H1 (cell line): ENCODE measurements at regions not wholly inside any gene's neighbourhood (a gene's known extent, or its start where the extent isn't known, plus 50 kb on each side); places are given as distances from the start of the nearest gene placed in this dataset.

ENCODE experiments used
- CTCF ChIA-PET: fragments of 300-600 bp; sonication (Branson Sonifier 250); formaldehyde crosslinking; loops from one replicate; lab custom pipeline; 2021; ENCODE audit not compliant: partially characterized antibody; lab: Charles Lee
- POLR2A ChIA-PET: fragments of 300-600 bp; sonication (Branson Sonifier 250); formaldehyde crosslinking; loops from one replicate; lab custom pipeline; 2021; ENCODE audit warnings: inconsistent platforms; ENCODE audit not compliant: partially characterized antibody; lab: Charles Lee
- DNase-seq, 2 experiments: peaks; one replicate each; pipeline versions ENCODE4 v3.0.0 to v3.0.0-alpha.2; 2010 to 2022; ENCODE audit warnings: low spot score in 2 of 2, low read depth in 1 of 2, mixed read lengths in 1 of 2
- FAIRE-seq: peaks from 2 replicates; lab custom pipeline; 2011; peaks lifted over from hg19 to GRCh38; lab: Jason Lieb, UNC
- H2AFZ ChIP-seq: 2 replicates; pipeline ENCODE4 v1.8.1; 2012; ENCODE audit warnings: low read length, inconsistent platforms
- H2AK5ac ChIP-seq: 2 replicates; pipeline ENCODE4 v1.6.1; 2013; ENCODE audit warnings: low read depth, low read length
- H2BK120ac ChIP-seq: replicated peaks from 2 replicates; pipeline ENCODE3; 2013; ENCODE audit warnings: low read depth, low read length, inconsistent platforms
- H2BK12ac ChIP-seq: 2 replicates; pipeline ENCODE4 v1.6.1; 2013; ENCODE audit warnings: low read depth, low read length
- H2BK15ac ChIP-seq: 2 replicates; pipeline ENCODE4 v1.6.1; 2013; ENCODE audit warnings: low read length
- H2BK20ac ChIP-seq: 2 replicates; pipeline ENCODE4 v1.6.1; 2013; ENCODE audit warnings: low read length
- H2BK5ac ChIP-seq: 2 replicates; pipeline ENCODE4 v1.6.1; 2013; ENCODE audit warnings: low read depth, low read length
- H3K14ac ChIP-seq: 2 replicates; pipeline ENCODE4 v1.6.1; 2013; ENCODE audit warnings: inconsistent platforms; ENCODE audit not compliant: insufficient read length
- H3K18ac ChIP-seq: 2 replicates; pipeline ENCODE4 v1.6.1; 2013; ENCODE audit warnings: low read length; ENCODE audit errors: extremely low read depth
- H3K23ac ChIP-seq: 2 replicates; pipeline ENCODE4 v1.6.1; 2013; ENCODE audit warnings: inconsistent platforms; ENCODE audit not compliant: insufficient read length
- H3K23me2 ChIP-seq: 2 replicates; pipeline ENCODE4 v1.6.1; 2013; ENCODE audit warnings: low read depth, low read length
- H3K27ac ChIP-seq: 2 replicates; pipeline ENCODE4 v1.6.1; 2011; ENCODE audit warnings: low read depth, low read length, inconsistent platforms
- H3K27me3 ChIP-seq, 4 experiments: replicated peaks in 1 of 4; 1 replicate in 1 of 4; 2 replicates in 3 of 4; pipeline versions ENCODE4 v1.6.1 to v1.8.1; 2011 to 2013; ENCODE audit warnings: low read length in 3 of 4, mild to moderate bottlenecking in 3 of 4, inconsistent platforms in 2 of 4, mixed read lengths in 2 of 4, moderate library complexity in 1 of 4; ENCODE audit not compliant: control insufficient read depth in 3 of 4, insufficient read depth in 3 of 4; ENCODE audit errors: extremely low read depth in 1 of 4
- H3K36me3 ChIP-seq, 4 experiments: 2 replicates each; pipeline versions ENCODE4 v1.6.1 to v1.8.1; 2011 to 2013; ENCODE audit warnings: mild to moderate bottlenecking in 4 of 4, low read length in 3 of 4, moderate library complexity in 2 of 4, control low read depth in 1 of 4, inconsistent platforms in 1 of 4; ENCODE audit not compliant: insufficient read depth in 4 of 4, control insufficient read depth in 2 of 4
- H3K4ac ChIP-seq: replicated peaks from 2 replicates; pipeline ENCODE3; 2013; ENCODE audit warnings: low read length, low read depth, mixed read lengths, inconsistent platforms; ENCODE audit not compliant: insufficient read length
- H3K4me1 ChIP-seq, 4 experiments: replicated peaks in 1 of 4; 1 replicate in 1 of 4; 2 replicates in 3 of 4; pipeline versions ENCODE4 v1.6.1 to v1.8.1; 2011 to 2013; ENCODE audit warnings: low read length in 3 of 4, inconsistent platforms in 2 of 4, mixed read lengths in 1 of 4; ENCODE audit not compliant: insufficient read depth in 4 of 4, control insufficient read depth in 3 of 4
- H3K4me2 ChIP-seq, 2 experiments: 2 replicates each; pipeline versions ENCODE4 v1.6.1 to v1.8.1; 2011 to 2013; ENCODE audit warnings: low read depth in 2 of 2, low read length in 2 of 2, control low read depth in 1 of 2, inconsistent platforms in 1 of 2, mild to moderate bottlenecking in 1 of 2; ENCODE audit not compliant: insufficient read depth in 1 of 2
- H3K4me3 ChIP-seq, 4 experiments: fragments of 200-600, 300-600 bp in 1 of 4; sonication (generic), shearing (Covaris generic), sonication (Bioruptor Twin) in 1 of 4; 2 replicates each; pipeline versions ENCODE4 v1.5.1 to v1.8.1; 2011 to 2016; ENCODE audit warnings: low read length in 4 of 4, low read depth in 3 of 4, control low read depth in 2 of 4, inconsistent platforms in 2 of 4, mild to moderate bottlenecking in 2 of 4, mixed read lengths in 1 of 4, moderate library complexity in 1 of 4; ENCODE audit not compliant: insufficient read depth in 2 of 4; ENCODE audit errors: extremely low read depth in 1 of 4
- H3K56ac ChIP-seq: replicated peaks from 2 replicates; pipeline ENCODE3; 2013; ENCODE audit warnings: low read depth, mild to moderate bottlenecking, mixed read lengths, low read length, inconsistent platforms; ENCODE audit not compliant: insufficient read length
- H3K79me1 ChIP-seq: 2 replicates; pipeline ENCODE4 v1.6.1; 2013; ENCODE audit warnings: low read depth, low read length, control low read depth
- H3K79me2 ChIP-seq, 2 experiments: 2 replicates each; pipeline versions ENCODE4 v1.6.1 to v1.8.1; 2012 to 2013; ENCODE audit warnings: low read length in 2 of 2, mild to moderate bottlenecking in 2 of 2, inconsistent platforms in 1 of 2; ENCODE audit not compliant: insufficient read depth in 2 of 2, control insufficient read depth in 1 of 2
- H3K9ac ChIP-seq, 4 experiments: replicated peaks in 1 of 4; 1 replicate in 1 of 4; 2 replicates in 3 of 4; pipeline versions ENCODE4 v1.6.1 to v1.8.1; 2011 to 2013; ENCODE audit warnings: low read depth in 3 of 4, low read length in 3 of 4, control low read depth in 2 of 4, mild to moderate bottlenecking in 2 of 4, moderate library complexity in 2 of 4, inconsistent platforms in 1 of 4; ENCODE audit errors: extremely low read depth in 1 of 4
- H3K9me3 ChIP-seq, 2 experiments: 2 replicates each; pipeline versions ENCODE4 v1.6.1 to v1.8.1; 2012 to 2013; ENCODE audit warnings: mild to moderate bottlenecking in 2 of 2, moderate library complexity in 2 of 2, control low read depth in 1 of 2, inconsistent platforms in 1 of 2, low read depth in 1 of 2, low read length in 1 of 2, mixed read lengths in 1 of 2; ENCODE audit not compliant: insufficient read depth in 2 of 2
- H4K20me1 ChIP-seq, 2 experiments: replicated peaks in 1 of 2; 2 replicates each; pipeline versions ENCODE3 to v1.8.1; 2011 to 2013; ENCODE audit warnings: inconsistent platforms in 2 of 2, low read length in 2 of 2, mild to moderate bottlenecking in 1 of 2; ENCODE audit not compliant: insufficient read depth in 2 of 2, control insufficient read depth in 1 of 2
- H4K5ac ChIP-seq: 2 replicates; pipeline ENCODE4 v1.6.1; 2013; ENCODE audit warnings: low read length, low read depth, mixed read lengths, inconsistent platforms; ENCODE audit not compliant: insufficient read length
- H4K8ac ChIP-seq: 2 replicates; pipeline ENCODE4 v1.8.0; 2013; ENCODE audit warnings: mild to moderate bottlenecking, moderate library complexity, low read length, inconsistent platforms; ENCODE audit not compliant: insufficient read depth; ENCODE audit errors: extremely low read depth
- H4K91ac ChIP-seq: replicated peaks from 2 replicates; pipeline ENCODE3; 2013; ENCODE audit warnings: low read length, mixed read lengths, inconsistent platforms; ENCODE audit not compliant: insufficient read length
- CTCF ChIP-seq, 3 experiments: IDR thresholded peaks; 1 replicate in 2 of 3; 2 replicates in 1 of 3; pipeline versions ENCODE4 v1.5.1 to v1.6.1; 2011; ENCODE audit warnings: low read length in 3 of 3, mild to moderate bottlenecking in 3 of 3, inconsistent platforms in 2 of 3, low read depth in 1 of 3, moderate library complexity in 1 of 3; ENCODE audit not compliant: insufficient read depth in 1 of 3; ENCODE audit errors: control extremely low read depth in 1 of 3
- GABPA ChIP-seq: IDR thresholded peaks from 2 replicates; pipeline ENCODE4 v1.6.1; 2011; ENCODE audit warnings: mild to moderate bottlenecking, low read length, moderate library complexity, borderline replicate concordance; ENCODE audit not compliant: insufficient read depth
- MAX ChIP-seq: IDR thresholded peaks from 2 replicates; pipeline ENCODE4 v1.6.1; 2012; ENCODE audit warnings: inconsistent platforms
- WGBS, 2 experiments: shearing (Covaris generic) in 1 of 2; methylation state at CpG; one replicate each; pipeline versions ENCODE4 v1.1.6 to v1.1.7; 2013 to 2015; ENCODE audit warnings: low lambda C conversion rate in 2 of 2, mixed read lengths in 2 of 2, inconsistent platforms in 1 of 2, low coverage in 1 of 2, missing lambda C conversion rate in 1 of 2; ENCODE audit not compliant: insufficient replicate concordance in 2 of 2, insufficient coverage in 1 of 2, insufficient read length in 1 of 2; ENCODE audit errors: extremely low coverage in 1 of 2, missing lambda C conversion rate in 1 of 2; 5-methylcytosine and 5-hydroxymethylcytosine counted together

GRCh38 chr1:5509664-5510452, 482.4 kb downstream of the NPHP4 start:
- WGBS, 2 experiments = 55% methylated on average over 21 of the region's 21 CpGs; no CpG with 5 or more reads in 1 of the 2 experiments
- CTCF ChIA-PET = interaction anchor here (0.7 to 5.6 kb wide), 76 partner anchors 9 to 1701 kb away, joined by 3 to 47 read pairs (median 4); no protein-coding TSS in a partner anchor
- H2BK20ac ChIP-seq = no peak overlapping the region
- no peak overlapping the region for H3K14ac ChIP-seq
- H3K36me3 ChIP-seq = no peaks in the 10 kb centered on the region
- no peak overlapping the region for H4K91ac ChIP-seq
- no peak overlapping the region for H4K5ac ChIP-seq
- H3K23ac ChIP-seq = no peak overlapping the region
- H2BK12ac ChIP-seq = no peak overlapping the region
- peak; percentile 50 to 96 for DNase-seq
- H3K4me3 ChIP-seq = no peak overlapping the region
- H3K9ac ChIP-seq = no peak overlapping the region
- peak; percentile 39 for FAIRE-seq
- peak overlapping the region; percentile 95; the same call in 1 of the 2 replicates for H2AFZ ChIP-seq
- H2AK5ac ChIP-seq = no peak overlapping the region
- H2BK5ac ChIP-seq = no peak overlapping the region
- H4K20me1 ChIP-seq = no peaks in the 10 kb centered on the region
- H3K27me3 ChIP-seq = no peaks in the 10 kb centered on the region; a peak in 1 of 7 replicates
- no peak overlapping the region for H3K27ac ChIP-seq
- H3K4ac ChIP-seq = no peak overlapping the region
- H3K4me2 ChIP-seq = no peak overlapping the region
- H2BK15ac ChIP-seq = peak overlapping the region; percentile 31; the same call in 1 of the 2 replicates
- POLR2A ChIA-PET = no interaction called here
- H3K23me2 ChIP-seq = no peaks in the 10 kb centered on the region
- peaks cover 0 to 2% (median 0%) of the 10 kb centered on the region in 4 experiments; a peak in 1 of 7 replicates for H3K4me1 ChIP-seq
- no peak overlapping the region for H2BK120ac ChIP-seq
- H3K18ac ChIP-seq = no peak overlapping the region; the same call in 1 of the 2 replicates
- H4K8ac ChIP-seq = no peak overlapping the region; the same call in 1 of the 2 replicates
- H3K56ac ChIP-seq = no peak overlapping the region
- H3K79me2 ChIP-seq = no peaks in the 10 kb centered on the region
- no peaks in the 10 kb centered on the region for H3K79me1 ChIP-seq
- no peaks in the 10 kb centered on the region for H3K9me3 ChIP-seq
- peak; percentile 39; the same call in 1 of the 2 replicates for TF ChIP-seq MAX
- TF ChIP-seq CTCF (IDR thresholded peaks at IDR 0.05; ENCODE audit: control extremely low read depth in 1 of 3, insufficient read depth in 1 of 3, low read depth in 1 of 3, low read length in 3 of 3) = peak; percentile 90 to 95 (median 93)
- TF ChIP-seq GABPA = peak; percentile 73; the same call in 1 of the 2 replicates
